ENCODE measurements at regions not wholly inside any gene's neighbourhood (a gene's known extent, or its start where the extent isn't known, plus 50 kb on each side); places are given as distances from the start of the nearest gene placed in this dataset.

DNA sequence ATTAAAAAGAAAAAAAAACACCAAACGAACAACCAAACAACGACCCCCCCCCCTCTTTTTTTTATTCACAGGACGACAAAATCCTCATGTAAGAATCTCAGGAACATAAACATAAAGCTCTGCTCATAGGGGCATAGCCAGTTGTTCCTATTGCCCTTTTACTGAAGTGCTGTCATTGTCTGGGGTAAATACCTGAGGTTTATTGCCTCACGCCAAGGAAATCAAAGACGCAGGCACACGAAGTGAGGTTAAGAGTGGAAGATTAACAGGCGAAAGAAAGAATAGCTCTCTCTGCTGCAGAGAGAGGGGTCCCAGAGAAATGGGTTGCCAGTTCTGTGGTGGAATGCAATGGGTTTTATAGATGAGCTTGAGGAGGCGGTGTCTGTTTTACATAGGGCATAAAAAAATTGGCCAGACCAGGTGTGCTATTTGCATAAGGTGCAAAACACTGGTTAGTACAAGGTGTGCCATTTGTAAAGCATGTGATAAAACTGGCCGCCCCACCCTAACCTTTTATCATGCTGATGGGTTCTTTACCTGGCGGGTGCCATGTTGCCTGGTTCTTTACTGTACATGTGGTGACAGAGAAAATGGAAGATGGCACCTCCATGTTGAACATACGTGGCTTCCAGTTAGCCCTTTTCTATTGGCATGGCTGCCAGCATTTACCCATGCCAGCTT is 257.6 kb upstream of the ZPLD1 start (continued):
- TF ChIP-seq FUBP1 (CRISPR knock-in tag; IDR thresholded peaks at IDR 0.05; ENCODE audit: borderline replicate concordance), result no peak
- no peak for TF ChIP-seq PLSCR1 (CRISPR knock-in tag; IDR thresholded peaks at IDR 0.05; ENCODE audit: borderline replicate concordance)
- TF ChIP-seq, protein P1, sequence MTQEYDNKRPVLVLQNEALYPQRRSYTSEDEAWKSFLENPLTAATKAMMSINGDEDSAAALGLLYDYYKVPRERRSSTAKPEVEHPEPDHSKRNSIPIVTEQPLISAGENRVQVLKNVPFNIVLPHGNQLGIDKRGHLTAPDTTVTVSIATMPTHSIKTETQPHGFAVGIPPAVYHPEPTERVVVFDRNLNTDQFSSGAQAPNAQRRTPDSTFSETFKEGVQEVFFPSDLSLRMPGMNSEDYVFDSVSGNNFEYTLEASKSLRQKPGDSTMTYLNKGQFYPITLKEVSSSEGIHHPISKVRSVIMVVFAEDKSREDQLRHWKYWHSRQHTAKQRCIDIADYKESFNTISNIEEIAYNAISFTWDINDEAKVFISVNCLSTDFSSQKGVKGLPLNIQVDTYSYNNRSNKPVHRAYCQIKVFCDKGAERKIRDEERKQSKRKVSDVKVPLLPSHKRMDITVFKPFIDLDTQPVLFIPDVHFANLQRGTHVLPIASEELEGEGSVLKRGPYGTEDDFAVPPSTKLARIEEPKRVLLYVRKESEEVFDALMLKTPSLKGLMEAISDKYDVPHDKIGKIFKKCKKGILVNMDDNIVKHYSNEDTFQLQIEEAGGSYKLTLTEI (CRISPR knock-in tag; conservative IDR thresholded peaks at IDR 0.05), result no peak

GRCh38 chr3:102178817-102179216 is 256.0 kb upstream of the ZPLD1 start:
- Histone ChIP-seq H3K27ac (ENCODE audit: extremely low read length, insufficient read depth, low read length) (no peak overlapping the region), H3K9me3 (ENCODE audit: low read length) (no peaks in the 10 kb centered on the region), H3K79me2 (ENCODE audit: insufficient read depth, low read length) (no peaks in the 10 kb centered on the region), H3K4me2 (ENCODE audit: low read depth, low read length) (no peak overlapping the region), H3K4me1 (ENCODE audit: insufficient read depth, low read length) (peaks cover 7% of the 10 kb centered on the region), H2AFZ (ENCODE audit: low read length) (no peak overlapping the region), H3K36me3 (replicated peaks in 1 of 2; ENCODE audit: control insufficient read depth in 1 of 2, insufficient read depth in 2 of 2, low read length in 2 of 2) (no peaks in the 10 kb centered on the region), H3K27me3 (ENCODE audit: control insufficient read depth in 1 of 2, insufficient read depth in 2 of 2, low read length in 2 of 2) (no peaks in the 10 kb centered on the region), H3K4me3 (replicated peaks in 1 of 3; ENCODE audit: insufficient read depth in 1 of 3, low read depth in 2 of 3, low read length in 3 of 3) (no peak overlapping the region), H3K9ac (ENCODE audit: insufficient read depth, low read depth, low read length) (no peak overlapping the region), H4K20me1 (ENCODE audit: insufficient read depth, low read length) (no peaks in the 10 kb centered on the region)
- ChIA-PET CTCF (ENCODE audit: low intra/inter-chr PET ratio, low total read pairs) (no interaction called here), POLR2A (no interaction called here)
- no peak for FAIRE-seq
- no peak for ATAC-seq
- DNase-seq (ENCODE audit: low spot score), result no peak
- intact Hi-C loops (cut with micrococcal nuclease; ENCODE audit: unreplicated experiment), result no loop called here
- no TSS peak for BruUV-seq (replicated peaks)
- in situ Hi-C loops (cut with HindIII; ENCODE audit: extremely low pct_ligation_motif_present, low pct_unique_long_range_greater_than_20kb), result no loop called here
- TF ChIP-seq PITX1 (CRISPR knock-in tag; IDR thresholded peaks at IDR 0.05) (no peak), SP2 (CRISPR knock-in tag; IDR thresholded peaks at IDR 0.05) (no peak), ZSCAN31 (CRISPR knock-in tag; IDR thresholded peaks at IDR 0.05; ENCODE audit: low read depth) (no peak), DNMT3B (CRISPR knock-in tag; conservative IDR thresholded peaks at IDR 0.05) (no peak), ZFP36L1 (CRISPR knock-in tag; IDR thresholded peaks at IDR 0.05) (no peak), ZBTB38 (CRISPR knock-in tag; IDR thresholded peaks at IDR 0.05) (no peak), BORCS8-MEF2B (CRISPR knock-in tag; IDR thresholded peaks at IDR 0.05) (no peak)
- TF ChIP-seq, protein P2, sequence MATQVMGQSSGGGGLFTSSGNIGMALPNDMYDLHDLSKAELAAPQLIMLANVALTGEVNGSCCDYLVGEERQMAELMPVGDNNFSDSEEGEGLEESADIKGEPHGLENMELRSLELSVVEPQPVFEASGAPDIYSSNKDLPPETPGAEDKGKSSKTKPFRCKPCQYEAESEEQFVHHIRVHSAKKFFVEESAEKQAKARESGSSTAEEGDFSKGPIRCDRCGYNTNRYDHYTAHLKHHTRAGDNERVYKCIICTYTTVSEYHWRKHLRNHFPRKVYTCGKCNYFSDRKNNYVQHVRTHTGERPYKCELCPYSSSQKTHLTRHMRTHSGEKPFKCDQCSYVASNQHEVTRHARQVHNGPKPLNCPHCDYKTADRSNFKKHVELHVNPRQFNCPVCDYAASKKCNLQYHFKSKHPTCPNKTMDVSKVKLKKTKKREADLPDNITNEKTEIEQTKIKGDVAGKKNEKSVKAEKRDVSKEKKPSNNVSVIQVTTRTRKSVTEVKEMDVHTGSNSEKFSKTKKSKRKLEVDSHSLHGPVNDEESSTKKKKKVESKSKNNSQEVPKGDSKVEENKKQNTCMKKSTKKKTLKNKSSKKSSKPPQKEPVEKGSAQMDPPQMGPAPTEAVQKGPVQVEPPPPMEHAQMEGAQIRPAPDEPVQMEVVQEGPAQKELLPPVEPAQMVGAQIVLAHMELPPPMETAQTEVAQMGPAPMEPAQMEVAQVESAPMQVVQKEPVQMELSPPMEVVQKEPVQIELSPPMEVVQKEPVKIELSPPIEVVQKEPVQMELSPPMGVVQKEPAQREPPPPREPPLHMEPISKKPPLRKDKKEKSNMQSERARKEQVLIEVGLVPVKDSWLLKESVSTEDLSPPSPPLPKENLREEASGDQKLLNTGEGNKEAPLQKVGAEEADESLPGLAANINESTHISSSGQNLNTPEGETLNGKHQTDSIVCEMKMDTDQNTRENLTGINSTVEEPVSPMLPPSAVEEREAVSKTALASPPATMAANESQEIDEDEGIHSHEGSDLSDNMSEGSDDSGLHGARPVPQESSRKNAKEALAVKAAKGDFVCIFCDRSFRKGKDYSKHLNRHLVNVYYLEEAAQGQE (IDR thresholded peaks at IDR 0.05; ENCODE audit: borderline replicate concordance in 1 of 2, low read depth in 1 of 2, low read length in 2 of 2), result no peak
- TF ChIP-seq, protein P3, sequence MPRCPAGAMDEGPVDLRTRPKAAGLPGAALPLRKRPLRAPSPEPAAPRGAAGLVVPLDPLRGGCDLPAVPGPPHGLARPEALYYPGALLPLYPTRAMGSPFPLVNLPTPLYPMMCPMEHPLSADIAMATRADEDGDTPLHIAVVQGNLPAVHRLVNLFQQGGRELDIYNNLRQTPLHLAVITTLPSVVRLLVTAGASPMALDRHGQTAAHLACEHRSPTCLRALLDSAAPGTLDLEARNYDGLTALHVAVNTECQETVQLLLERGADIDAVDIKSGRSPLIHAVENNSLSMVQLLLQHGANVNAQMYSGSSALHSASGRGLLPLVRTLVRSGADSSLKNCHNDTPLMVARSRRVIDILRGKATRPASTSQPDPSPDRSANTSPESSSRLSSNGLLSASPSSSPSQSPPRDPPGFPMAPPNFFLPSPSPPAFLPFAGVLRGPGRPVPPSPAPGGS (CRISPR knock-in tag; IDR thresholded peaks at IDR 0.05), result no peak
